ENCODE measurements at regions not wholly inside any gene's neighbourhood (a gene's known extent, or its start where the extent isn't known, plus 50 kb on each side); places are given as distances from the start of the nearest gene placed in this dataset.

- H3K36me3 ChIP-seq (ENCODE audit: insufficient read depth, low read length): no peaks in the 10 kb centered on the region
- no peaks in the 10 kb centered on the region for H3K9me2 ChIP-seq (ENCODE audit: insufficient read depth, low read length)
- H2AFZ ChIP-seq (ENCODE audit: low read length): no peak overlapping the region
- ChIA-PET CTCF (ENCODE audit: unreplicated experiment) (no interaction called here), POLR2A (no interaction called here)
- H3K9me3 ChIP-seq (ENCODE audit: low read length): no peaks in the 10 kb centered on the region
- no peak overlapping the region for H3K27ac ChIP-seq (ENCODE audit: low read depth, low read length, poor library complexity, severe bottlenecking)
- H3K4me1 ChIP-seq (ENCODE audit: insufficient read depth, low read length, poor library complexity, severe bottlenecking): no peaks in the 10 kb centered on the region
- BruUV-seq (replicated peaks): no TSS peak
- H3K4me2 ChIP-seq (ENCODE audit: low read length): no peak overlapping the region
- no peaks in the 10 kb centered on the region for H3K79me2 ChIP-seq (ENCODE audit: insufficient read depth, low read depth, low read length)
- no peak for TF ChIP-seq EZH2phosphoT487 (IDR thresholded peaks at IDR 0.05; ENCODE audit: borderline replicate concordance, low read depth, low read length)
- TF ChIP-seq CTCF (conservative IDR thresholded peaks at IDR 0.05; ENCODE audit: low read length): no peak
- H3K4me3 ChIP-seq (ENCODE audit: low read depth, low read length, poor library complexity, severe bottlenecking): no peak overlapping the region
- no peak for DNase-seq (ENCODE audit: low spot score)
- H4K20me1 ChIP-seq (ENCODE audit: insufficient read depth, low read length): no peaks in the 10 kb centered on the region
- intact Hi-C loops (cut with micrococcal nuclease; ENCODE audit: unreplicated experiment): no loop called here
Measured at GRCh38 chr12:103109861-103110260, 152.4 kb downstream of the ASCL1 start.

GRCh38 chr12:103114296-103115055 is 157.0 kb downstream of the ASCL1 start:
- Histone ChIP-seq H3K4me1 (ENCODE audit: insufficient read depth, low read length, poor library complexity, severe bottlenecking) (no peaks in the 10 kb centered on the region), H3K4me2 (ENCODE audit: low read length) (no peak overlapping the region), H3K79me2 (ENCODE audit: insufficient read depth, low read depth, low read length) (no peaks in the 10 kb centered on the region), H3K27ac (ENCODE audit: low read depth, low read length, poor library complexity, severe bottlenecking) (no peak overlapping the region), H3K36me3 (ENCODE audit: insufficient read depth, low read length) (no peaks in the 10 kb centered on the region), H3K4me3 (ENCODE audit: low read depth, low read length, poor library complexity, severe bottlenecking) (no peak overlapping the region), H2AFZ (ENCODE audit: low read length) (no peak overlapping the region), H4K20me1 (ENCODE audit: insufficient read depth, low read length) (no peaks in the 10 kb centered on the region), H3K9me2 (ENCODE audit: insufficient read depth, low read length) (no peaks in the 10 kb centered on the region), H3K9me3 (ENCODE audit: low read length) (no peaks in the 10 kb centered on the region)
- intact Hi-C loops (cut with micrococcal nuclease; ENCODE audit: unreplicated experiment): no loop called here
- ChIA-PET POLR2A (no interaction called here), CTCF (ENCODE audit: unreplicated experiment) (no interaction called here)
- BruUV-seq (replicated peaks): no TSS peak
- peak; percentile 0 for DNase-seq (ENCODE audit: low spot score)
- no peak for TF ChIP-seq EZH2phosphoT487 (IDR thresholded peaks at IDR 0.05; ENCODE audit: borderline replicate concordance, low read depth, low read length)
- no peak for TF ChIP-seq CTCF (conservative IDR thresholded peaks at IDR 0.05; ENCODE audit: low read length)

GRCh38 chr12:103128862-103129501 is 171.5 kb downstream of the ASCL1 start:
- POLR2A ChIA-PET: no interaction called here
- Histone ChIP-seq H3K4me3 (ENCODE audit: low read depth, low read length, poor library complexity, severe bottlenecking) (no peak overlapping the region), H3K9me2 (ENCODE audit: insufficient read depth, low read length) (no peaks in the 10 kb centered on the region), H3K27ac (ENCODE audit: low read depth, low read length, poor library complexity, severe bottlenecking) (no peak overlapping the region), H3K4me2 (ENCODE audit: low read length) (no peak overlapping the region), H3K4me1 (ENCODE audit: insufficient read depth, low read length, poor library complexity, severe bottlenecking) (no peaks in the 10 kb centered on the region), H3K9me3 (ENCODE audit: low read length) (no peaks in the 10 kb centered on the region), H3K79me2 (ENCODE audit: insufficient read depth, low read depth, low read length) (no peaks in the 10 kb centered on the region), H3K36me3 (ENCODE audit: insufficient read depth, low read length) (no peaks in the 10 kb centered on the region), H4K20me1 (ENCODE audit: insufficient read depth, low read length) (no peaks in the 10 kb centered on the region), H2AFZ (ENCODE audit: low read length) (no peak overlapping the region)
- no peak for DNase-seq (ENCODE audit: low spot score)
- no peak for TF ChIP-seq CTCF (conservative IDR thresholded peaks at IDR 0.05; ENCODE audit: low read length)
- TF ChIP-seq EZH2phosphoT487 (IDR thresholded peaks at IDR 0.05; ENCODE audit: borderline replicate concordance, low read depth, low read length): no peak
- BruUV-seq (replicated peaks): no TSS peak
- intact Hi-C loops (cut with micrococcal nuclease; ENCODE audit: unreplicated experiment): no loop called here
- CTCF ChIA-PET (ENCODE audit: unreplicated experiment): no interaction called here

Data from OCI-LY7 (cell line).